Neural cell (in vitro differentiated cells): ENCODE measurements at regions not wholly inside any gene's neighbourhood (a gene's known extent, or its start where the extent isn't known, plus 50 kb on each side); places are given as distances from the start of the nearest gene placed in this dataset.

Source experiments
- H2AFZ ChIP-seq: fragments of 200-600, 300-800 bp; sonication (generic), shearing (Covaris generic); 2 replicates; pipeline ENCODE4 v1.6.0; 2014; ENCODE audit warnings: low read depth, mild to moderate bottlenecking, antibody characterized with exemption, low read length, moderate library complexity
- H3F3A ChIP-seq: fragments of 200-600 bp; shearing (Covaris generic); 2 replicates; pipeline ENCODE4 v1.6.1; 2016; ENCODE audit warnings: mild to moderate bottlenecking, moderate library complexity, mixed read lengths, antibody characterized with exemption, low read length; ENCODE audit not compliant: insufficient read depth, poor library complexity, severe bottlenecking
- H3K27ac ChIP-seq: fragments of 200-600, 300-800 bp; sonication (generic), shearing (Covaris generic); 2 replicates; pipeline ENCODE4 v1.5.1; 2014; ENCODE audit warnings: mild to moderate bottlenecking, low read length, moderate library complexity
- H3K27me3 ChIP-seq: fragments of 300-800, 200-600 bp; sonication (generic), shearing (Covaris generic); 2 replicates; pipeline ENCODE4 v1.6.0; 2014; ENCODE audit warnings: mild to moderate bottlenecking, low read depth, low read length, moderate library complexity; ENCODE audit not compliant: insufficient read depth
- H3K36me3 ChIP-seq: fragments of 300-800, 200-600 bp; sonication (generic), shearing (Covaris generic); 2 replicates; pipeline ENCODE4 v1.5.1; 2014; ENCODE audit warnings: mild to moderate bottlenecking, antibody characterized with exemption, low read length, moderate library complexity; ENCODE audit not compliant: insufficient read depth
- H3K4me2 ChIP-seq: fragments of 300-800, 200-600 bp; sonication (generic), shearing (Covaris generic); 2 replicates; pipeline ENCODE4 v1.6.0; 2014; ENCODE audit warnings: mild to moderate bottlenecking, low read length
- H3K4me3 ChIP-seq: fragments of 300-800, 200-600 bp; sonication (generic), shearing (Covaris generic); 2 replicates; pipeline ENCODE4 v1.5.1; 2014; ENCODE audit warnings: mild to moderate bottlenecking, low read length, moderate library complexity
- H3K79me2 ChIP-seq: fragments of 200-600 bp; shearing (Covaris generic); replicated peaks from 2 replicates; pipeline ENCODE4 v1.6.0; 2014; ENCODE audit warnings: mild to moderate bottlenecking, low read length, moderate library complexity; ENCODE audit not compliant: insufficient read depth
- H3K9ac ChIP-seq: fragments of 300-800, 200-600 bp; sonication (generic), shearing (Covaris generic); 2 replicates; pipeline ENCODE4 v1.6.1; 2016; ENCODE audit warnings: mild to moderate bottlenecking, low read length, mixed read lengths
- H3K9me2 ChIP-seq: fragments of 200-600 bp; shearing (Covaris generic); 2 replicates; pipeline ENCODE4 v1.6.1; 2016; ENCODE audit warnings: mild to moderate bottlenecking, low read length, mixed read lengths; ENCODE audit not compliant: insufficient read depth
- H3K9me3 ChIP-seq: fragments of 200-600, 300-800 bp; sonication (generic), shearing (Covaris generic); 2 replicates; pipeline ENCODE4 v1.6.1; 2016; ENCODE audit warnings: mild to moderate bottlenecking, mixed run types, low read length, moderate library complexity, mixed read lengths
- H4K20me1 ChIP-seq: fragments of 200-600 bp; shearing (Covaris generic); 2 replicates; pipeline ENCODE4 v1.6.1; 2016; ENCODE audit warnings: mild to moderate bottlenecking, mixed run types; ENCODE audit not compliant: insufficient read depth
- EP300 ChIP-seq: fragments of 450-650 bp; conservative IDR thresholded peaks from 2 replicates; pipeline ENCODE4 v1.6.1; 2014; ENCODE audit warnings: antibody characterized with exemption, mild to moderate bottlenecking, moderate library complexity; ENCODE audit not compliant: poor library complexity, severe bottlenecking
- EZH2 ChIP-seq: fragments of 200-600, 300-800 bp; shearing (Covaris generic), sonication (generic); IDR thresholded peaks from 2 replicates; pipeline ENCODE4 v1.6.1; 2014; ENCODE audit warnings: antibody characterized with exemption, low read length, borderline replicate concordance, mild to moderate bottlenecking; ENCODE audit not compliant: insufficient read depth, poor library complexity, severe bottlenecking
- MXI1 ChIP-seq: fragments of 450-650 bp; conservative IDR thresholded peaks from 2 replicates; pipeline ENCODE4 v1.6.1; 2014; ENCODE audit warnings: antibody characterized with exemption, mild to moderate bottlenecking; ENCODE audit not compliant: poor library complexity, severe bottlenecking
- RAD21 ChIP-seq: fragments of 450-650 bp; conservative IDR thresholded peaks from 2 replicates; pipeline ENCODE4 v1.6.1; 2014; ENCODE audit warnings: antibody characterized with exemption, mild to moderate bottlenecking, moderate library complexity
- SMC3 ChIP-seq: fragments of 450-650 bp; conservative IDR thresholded peaks from 2 replicates; pipeline ENCODE4 v1.6.1; 2014; ENCODE audit warnings: antibody characterized with exemption, mild to moderate bottlenecking, moderate library complexity; ENCODE audit not compliant: poor library complexity
- TF ChIP-seq, protein P1 (sequence below): IDR thresholded peaks from 2 replicates; pipeline ENCODE4 v1.6.1; 2012; ENCODE audit warnings: borderline replicate concordance

DNA sequence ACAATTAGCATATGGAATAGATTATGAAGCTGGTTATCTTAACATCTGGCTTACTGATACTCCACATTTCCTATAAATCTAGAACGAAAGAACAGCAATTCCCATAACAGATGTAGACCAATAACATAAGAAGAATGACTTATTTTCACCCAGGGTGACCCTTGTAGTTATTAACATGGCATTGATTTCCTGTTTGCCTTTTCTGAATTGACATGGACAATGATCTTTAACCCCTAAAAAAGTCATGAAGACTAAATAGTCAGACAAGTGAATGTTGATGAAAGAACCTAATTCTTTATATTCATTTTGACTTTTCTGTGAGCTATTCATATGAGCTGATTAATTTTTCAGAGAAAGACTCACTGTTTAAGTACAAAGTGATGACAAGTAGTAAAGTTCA, 175.3 kb upstream of the CD180 start:
- Histone ChIP-seq H3K4me2 (no peak overlapping the region), H3F3A (no peaks in the 10 kb centered on the region), H3K9me2 (no peaks in the 10 kb centered on the region), H3K27ac (no peak overlapping the region), H3K9me3 (no peaks in the 10 kb centered on the region), H4K20me1 (no peaks in the 10 kb centered on the region), H3K9ac (no peak overlapping the region), H3K4me3 (no peak overlapping the region), H3K79me2 (no peaks in the 10 kb centered on the region), H3K36me3 (no peaks in the 10 kb centered on the region), H2AFZ (no peak overlapping the region), H3K27me3 (no peaks in the 10 kb centered on the region)
- TF ChIP-seq MXI1 (no peak), EZH2 (no peak)

DNA sequence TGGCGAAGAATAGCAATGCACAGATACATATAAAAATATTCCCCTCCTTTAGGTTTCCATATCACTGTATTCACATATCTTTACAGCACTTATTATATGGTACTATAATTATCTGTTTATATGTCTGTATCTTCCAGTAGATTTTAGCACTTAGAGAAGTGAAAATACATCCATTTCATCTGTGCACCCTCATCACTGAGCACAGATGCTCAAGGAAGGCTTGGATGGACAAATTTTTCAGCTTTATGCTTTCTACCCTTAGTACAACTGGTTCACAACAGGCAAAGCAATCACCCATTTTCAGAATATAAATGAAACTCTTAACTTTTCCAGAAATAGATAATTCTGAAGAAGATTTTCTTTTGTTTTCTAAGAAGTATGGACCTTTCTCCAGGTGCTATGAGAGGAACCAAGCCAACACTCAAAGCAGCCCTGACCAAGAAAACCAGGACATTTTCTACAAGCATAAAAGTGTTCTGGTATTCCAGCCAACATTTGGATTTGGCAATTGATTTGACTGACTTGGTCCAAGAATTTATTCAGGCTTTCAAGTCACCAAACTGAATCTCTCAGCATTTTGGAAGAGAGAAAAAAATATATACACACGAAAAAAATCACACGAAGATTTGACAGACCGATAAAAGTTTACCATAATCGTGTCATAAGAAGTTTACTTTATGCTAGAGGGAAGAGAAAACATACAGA, 170.2 kb upstream of the CD180 start:
- H3K27me3 ChIP-seq: no peaks in the 10 kb centered on the region
- no peaks in the 10 kb centered on the region for H3K9me3 ChIP-seq
- H3F3A ChIP-seq: no peaks in the 10 kb centered on the region
- no peak overlapping the region for H3K27ac ChIP-seq
- no peak overlapping the region for H3K4me3 ChIP-seq
- no peaks in the 10 kb centered on the region for H3K36me3 ChIP-seq
- no peak overlapping the region for H3K9ac ChIP-seq
- no peaks in the 10 kb centered on the region for H3K79me2 ChIP-seq
- H2AFZ ChIP-seq: no peak overlapping the region
- H4K20me1 ChIP-seq: no peaks in the 10 kb centered on the region
- no peaks in the 10 kb centered on the region for H3K9me2 ChIP-seq
- TF ChIP-seq, protein P1, sequence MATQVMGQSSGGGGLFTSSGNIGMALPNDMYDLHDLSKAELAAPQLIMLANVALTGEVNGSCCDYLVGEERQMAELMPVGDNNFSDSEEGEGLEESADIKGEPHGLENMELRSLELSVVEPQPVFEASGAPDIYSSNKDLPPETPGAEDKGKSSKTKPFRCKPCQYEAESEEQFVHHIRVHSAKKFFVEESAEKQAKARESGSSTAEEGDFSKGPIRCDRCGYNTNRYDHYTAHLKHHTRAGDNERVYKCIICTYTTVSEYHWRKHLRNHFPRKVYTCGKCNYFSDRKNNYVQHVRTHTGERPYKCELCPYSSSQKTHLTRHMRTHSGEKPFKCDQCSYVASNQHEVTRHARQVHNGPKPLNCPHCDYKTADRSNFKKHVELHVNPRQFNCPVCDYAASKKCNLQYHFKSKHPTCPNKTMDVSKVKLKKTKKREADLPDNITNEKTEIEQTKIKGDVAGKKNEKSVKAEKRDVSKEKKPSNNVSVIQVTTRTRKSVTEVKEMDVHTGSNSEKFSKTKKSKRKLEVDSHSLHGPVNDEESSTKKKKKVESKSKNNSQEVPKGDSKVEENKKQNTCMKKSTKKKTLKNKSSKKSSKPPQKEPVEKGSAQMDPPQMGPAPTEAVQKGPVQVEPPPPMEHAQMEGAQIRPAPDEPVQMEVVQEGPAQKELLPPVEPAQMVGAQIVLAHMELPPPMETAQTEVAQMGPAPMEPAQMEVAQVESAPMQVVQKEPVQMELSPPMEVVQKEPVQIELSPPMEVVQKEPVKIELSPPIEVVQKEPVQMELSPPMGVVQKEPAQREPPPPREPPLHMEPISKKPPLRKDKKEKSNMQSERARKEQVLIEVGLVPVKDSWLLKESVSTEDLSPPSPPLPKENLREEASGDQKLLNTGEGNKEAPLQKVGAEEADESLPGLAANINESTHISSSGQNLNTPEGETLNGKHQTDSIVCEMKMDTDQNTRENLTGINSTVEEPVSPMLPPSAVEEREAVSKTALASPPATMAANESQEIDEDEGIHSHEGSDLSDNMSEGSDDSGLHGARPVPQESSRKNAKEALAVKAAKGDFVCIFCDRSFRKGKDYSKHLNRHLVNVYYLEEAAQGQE: no peak
- no peak for TF ChIP-seq EP300
- no peak for TF ChIP-seq SMC3
- H3K4me2 ChIP-seq: no peak overlapping the region

DNA sequence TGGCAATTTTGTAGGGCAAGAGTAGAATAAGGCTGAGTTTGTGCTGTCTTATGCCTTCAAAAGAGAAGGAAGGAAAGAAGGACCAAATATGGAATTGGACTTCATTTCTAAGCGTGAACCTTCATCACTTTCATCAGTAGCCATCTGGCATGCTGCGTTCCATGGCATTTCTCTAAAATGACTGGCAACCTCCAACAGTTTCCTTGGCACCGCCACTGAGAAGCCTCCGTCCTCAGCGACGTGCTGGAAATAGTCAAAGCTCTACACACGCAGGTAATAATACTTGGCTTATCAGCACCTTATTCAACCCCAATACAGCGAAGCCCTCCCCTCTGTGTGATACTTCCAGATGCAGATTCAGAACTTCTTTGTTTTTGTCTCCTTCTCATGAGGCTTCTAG, 169.7 kb upstream of the CD180 start:
- Histone ChIP-seq H3K4me3 (no peak overlapping the region), H3K9me3 (no peaks in the 10 kb centered on the region), H3F3A (no peaks in the 10 kb centered on the region), H3K9me2 (no peaks in the 10 kb centered on the region), H4K20me1 (no peaks in the 10 kb centered on the region), H3K79me2 (no peaks in the 10 kb centered on the region), H3K36me3 (no peaks in the 10 kb centered on the region), H3K4me2 (no peak overlapping the region), H3K27me3 (no peaks in the 10 kb centered on the region), H3K27ac (no peak overlapping the region), H3K9ac (no peak overlapping the region), H2AFZ (no peak overlapping the region)
- no peak for TF ChIP-seq SMC3
- no peak for TF ChIP-seq MXI1
- no peak for TF ChIP-seq RAD21
- no peak for TF ChIP-seq EZH2
- TF ChIP-seq, protein P1: no peak
- no peak for TF ChIP-seq EP300
